Body of pancreas (tissue), 4 donors: ENCODE measurements at regions not wholly inside any gene's neighbourhood (a gene's known extent, or its start where the extent isn't known, plus 50 kb on each side); places are given as distances from the start of the nearest gene placed in this dataset.
A peak's percentile ranks its signal among the peaks of the same experiment; 100 is the strongest.

Experiments used
- ATAC-seq: fragments of 150-250 bp; one replicate; pipeline ENCODE4 v1.9.1; 2016
- DNase-seq, 4 donors: peaks; one replicate each; pipeline ENCODE4 v3.0.0-alpha.2; 2019
- H3K27ac ChIP-seq, 4 donors: fragments of 200-600 bp; sonication (generic); 1 replicate in 3 of 4; 2 replicates in 1 of 4; pipeline versions ENCODE4 v1.5.1 to v1.6.1; 2016 to 2019; ENCODE audit warnings: mild to moderate bottlenecking in 1 of 4, mixed read lengths in 1 of 4, moderate library complexity in 1 of 4
- H3K27me3 ChIP-seq, 2 donors: fragments of 200-600 bp; sonication (generic); one replicate each; pipeline ENCODE4 v1.6.0; 2016; ENCODE audit warnings: mild to moderate bottlenecking in 1 of 2
- H3K36me3 ChIP-seq, 2 donors: fragments of 200-600 bp; sonication (generic); replicated peaks in 1 of 2; 2 replicates each; pipeline ENCODE4 v1.5.1; 2016; ENCODE audit warnings: low read depth in 2 of 2; ENCODE audit not compliant: insufficient read depth in 1 of 2
- H3K4me1 ChIP-seq: fragments of 200-600 bp; sonication (generic); one replicate; pipeline ENCODE4 v1.6.0; 2016
- H3K4me3 ChIP-seq, 2 donors: fragments of 200-600 bp; sonication (generic); 1 replicate in 1 of 2; 2 replicates in 1 of 2; pipeline ENCODE4 v1.5.1; 2016 to 2019
- H3K9me3 ChIP-seq, 3 donors: fragments of 200-600 bp; sonication (generic); 1 replicate in 2 of 3; 2 replicates in 1 of 3; pipeline ENCODE4 v1.5.1; 2016
- CTCF ChIP-seq, 7 experiments: fragments of 450-650 bp in 4 of 7; fragments of 200-600 bp in 3 of 7; sonication (generic) in 3 of 7; IDR thresholded peaks; one replicate each; pipeline ENCODE4 v1.5.1; 2016 to 2019; ENCODE audit warnings: antibody characterized with exemption in 7 of 7
- POLR2A ChIP-seq, 3 donors: fragments of 450-650 bp; IDR thresholded peaks; one replicate each; pipeline ENCODE4 v1.6.1; 2016; ENCODE audit warnings: antibody characterized with exemption in 3 of 3, mild to moderate bottlenecking in 2 of 3
- WGBS, 2 donors: methylation state at CpG; one replicate each; pipeline ENCODE4 v1.1.5; 2017; 5-methylcytosine and 5-hydroxymethylcytosine counted together
- intact Hi-C: fragments of 100-400 bp; cut with DNase I; formaldehyde crosslinking; loops from one replicate; pipeline ENCODE4 v1.15.1; 2023

DNA sequence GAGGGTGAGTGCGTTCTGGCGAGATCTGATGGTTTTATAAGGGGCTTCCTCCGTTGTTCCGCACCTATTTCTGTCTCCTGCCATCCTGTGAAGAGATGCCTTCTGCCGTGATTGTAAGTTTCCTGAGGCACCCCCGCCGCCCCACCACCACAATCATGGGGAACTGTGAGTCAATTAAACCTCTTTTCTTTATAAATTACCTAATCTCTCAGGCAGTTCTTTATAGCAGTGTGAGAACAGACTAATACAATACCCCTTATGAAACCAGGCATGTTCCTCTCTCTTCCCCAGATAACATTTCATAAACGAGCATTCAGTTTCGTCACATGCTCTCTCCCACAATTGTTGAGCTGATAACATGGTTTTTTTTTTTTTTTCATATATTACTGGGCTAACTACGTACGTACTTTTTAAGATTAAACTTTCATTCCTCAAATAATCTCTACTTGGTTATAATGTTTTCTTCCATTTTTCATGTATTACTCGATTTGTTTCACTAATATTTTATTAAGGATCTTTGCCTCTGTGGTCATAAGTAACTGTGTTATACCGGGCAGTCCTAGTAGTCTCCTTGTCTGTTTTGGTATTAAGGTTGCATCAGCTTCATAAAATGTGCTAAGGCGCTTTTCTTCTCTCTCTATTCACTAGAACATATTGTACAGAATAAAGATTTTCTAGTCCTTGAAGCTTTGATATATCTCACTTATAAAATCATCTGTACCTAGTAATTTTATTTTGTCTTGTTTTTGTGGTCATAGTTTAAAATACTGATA lies 64.9 kb upstream of the MVB12B start:
- H3K27ac ChIP-seq = no peak overlapping the region
- DNase-seq (no peak), ATAC-seq (no peak)
- intact Hi-C loops = no loop called here
- no peak overlapping the region for H3K4me3 ChIP-seq
- H3K9me3 ChIP-seq = no peaks in the 10 kb centered on the region
- no peak for TF ChIP-seq CTCF (IDR thresholded peaks at IDR 0.05)
- TF ChIP-seq POLR2A (IDR thresholded peaks at IDR 0.05) = no peak
- H3K36me3 ChIP-seq = no peaks in the 10 kb centered on the region
- 47 to 48% methylated on average over 14 of the region's 14 CpGs for WGBS, 2 donors
- H3K27me3 ChIP-seq = no peaks in the 10 kb centered on the region
- no peaks in the 10 kb centered on the region for H3K4me1 ChIP-seq

DNA sequence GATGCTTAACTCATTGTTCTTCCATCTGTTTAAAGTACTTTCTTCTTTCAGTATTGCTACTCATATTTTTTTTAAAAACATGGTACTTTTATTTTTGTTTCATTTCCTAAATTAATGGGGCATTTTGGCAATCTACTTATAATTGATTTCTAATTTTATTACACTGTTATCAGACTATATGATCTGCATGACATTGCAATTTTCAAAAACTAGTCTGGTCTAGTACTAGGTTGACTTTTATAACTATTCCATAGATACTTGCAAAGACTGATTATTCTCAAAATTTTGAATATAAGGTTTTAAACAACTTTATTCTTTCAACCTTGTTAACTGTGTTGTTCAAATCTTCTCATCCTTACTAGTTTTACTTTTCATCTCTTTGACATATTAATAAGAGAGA lies 63.9 kb upstream of the MVB12B start:
- H3K36me3 ChIP-seq = no peaks in the 10 kb centered on the region
- TF ChIP-seq CTCF (IDR thresholded peaks at IDR 0.05) = no peak
- no peak for TF ChIP-seq POLR2A (IDR thresholded peaks at IDR 0.05)
- DNase-seq (no peak), ATAC-seq (no peak)
- no peaks in the 10 kb centered on the region for H3K4me1 ChIP-seq
- no peaks in the 10 kb centered on the region for H3K9me3 ChIP-seq
- intact Hi-C loops = no loop called here
- H3K27ac ChIP-seq = no peak overlapping the region
- H3K4me3 ChIP-seq = no peak overlapping the region
- no peaks in the 10 kb centered on the region for H3K27me3 ChIP-seq

GRCh38 chr9:126270556-126270955 lies 56.1 kb upstream of the MVB12B start:
- no peak for ATAC-seq
- Histone ChIP-seq H3K27ac (no peak overlapping the region), H3K4me3 (no peak overlapping the region), H3K36me3 (no peaks in the 10 kb centered on the region), H3K9me3 (no peaks in the 10 kb centered on the region), H3K4me1 (no peaks in the 10 kb centered on the region), H3K27me3 (no peaks in the 10 kb centered on the region)
- TF ChIP-seq POLR2A (IDR thresholded peaks at IDR 0.05) (no peak), CTCF (IDR thresholded peaks at IDR 0.05) (no peak)
- WGBS, 2 donors = 50 to 55% methylated on average over 1 of the region's 1 CpG
- DNase-seq = no peak
- intact Hi-C loops = no loop called here

GRCh38 chr9:126275386-126276001 lies 51.1 kb upstream of the MVB12B start:
- H3K27me3 ChIP-seq = no peaks in the 10 kb centered on the region
- H3K27ac ChIP-seq = no peak overlapping the region
- H3K9me3 ChIP-seq = no peaks in the 10 kb centered on the region
- ATAC-seq (no peak), DNase-seq (peak in 2 of 4 donors; percentile 9 to 29)
- intact Hi-C loops = no loop called here
- no peaks in the 10 kb centered on the region for H3K4me1 ChIP-seq
- no peaks in the 10 kb centered on the region for H3K36me3 ChIP-seq
- WGBS, 2 donors = 66% methylated on average over 13 of the region's 13 CpGs
- no peak overlapping the region for H3K4me3 ChIP-seq
- TF ChIP-seq CTCF (IDR thresholded peaks at IDR 0.05) (no peak), POLR2A (IDR thresholded peaks at IDR 0.05) (no peak)
